Neural cell (in vitro differentiated cells): ENCODE measurements at regions not wholly inside any gene's neighbourhood (a gene's known extent, or its start where the extent isn't known, plus 50 kb on each side); places are given as distances from the start of the nearest gene placed in this dataset.
"Not testable (repeated sequence)": the region's sequence is repeated elsewhere in the genome, so short reads cannot be mapped to it uniquely, and the experiment has no call there.

Experiments used
- H2AFZ ChIP-seq: fragments of 200-600, 300-800 bp; sonication (generic), shearing (Covaris generic); 2 replicates; pipeline ENCODE4 v1.6.0; 2014; ENCODE audit warnings: low read depth, mild to moderate bottlenecking, antibody characterized with exemption, low read length, moderate library complexity
- H3F3A ChIP-seq: fragments of 200-600 bp; shearing (Covaris generic); 2 replicates; pipeline ENCODE4 v1.6.1; 2016; ENCODE audit warnings: mild to moderate bottlenecking, moderate library complexity, mixed read lengths, antibody characterized with exemption, low read length; ENCODE audit not compliant: insufficient read depth, poor library complexity, severe bottlenecking
- H3K27ac ChIP-seq: fragments of 200-600, 300-800 bp; sonication (generic), shearing (Covaris generic); 2 replicates; pipeline ENCODE4 v1.5.1; 2014; ENCODE audit warnings: mild to moderate bottlenecking, low read length, moderate library complexity
- H3K27me3 ChIP-seq: fragments of 300-800, 200-600 bp; sonication (generic), shearing (Covaris generic); 2 replicates; pipeline ENCODE4 v1.6.0; 2014; ENCODE audit warnings: mild to moderate bottlenecking, low read depth, low read length, moderate library complexity; ENCODE audit not compliant: insufficient read depth
- H3K36me3 ChIP-seq: fragments of 300-800, 200-600 bp; sonication (generic), shearing (Covaris generic); 2 replicates; pipeline ENCODE4 v1.5.1; 2014; ENCODE audit warnings: mild to moderate bottlenecking, antibody characterized with exemption, low read length, moderate library complexity; ENCODE audit not compliant: insufficient read depth
- H3K4me2 ChIP-seq: fragments of 300-800, 200-600 bp; sonication (generic), shearing (Covaris generic); 2 replicates; pipeline ENCODE4 v1.6.0; 2014; ENCODE audit warnings: mild to moderate bottlenecking, low read length
- H3K4me3 ChIP-seq: fragments of 300-800, 200-600 bp; sonication (generic), shearing (Covaris generic); 2 replicates; pipeline ENCODE4 v1.5.1; 2014; ENCODE audit warnings: mild to moderate bottlenecking, low read length, moderate library complexity
- H3K79me2 ChIP-seq: fragments of 200-600 bp; shearing (Covaris generic); replicated peaks from 2 replicates; pipeline ENCODE4 v1.6.0; 2014; ENCODE audit warnings: mild to moderate bottlenecking, low read length, moderate library complexity; ENCODE audit not compliant: insufficient read depth
- H3K9ac ChIP-seq: fragments of 300-800, 200-600 bp; sonication (generic), shearing (Covaris generic); 2 replicates; pipeline ENCODE4 v1.6.1; 2016; ENCODE audit warnings: mild to moderate bottlenecking, low read length, mixed read lengths
- H3K9me2 ChIP-seq: fragments of 200-600 bp; shearing (Covaris generic); 2 replicates; pipeline ENCODE4 v1.6.1; 2016; ENCODE audit warnings: mild to moderate bottlenecking, low read length, mixed read lengths; ENCODE audit not compliant: insufficient read depth
- H3K9me3 ChIP-seq: fragments of 200-600, 300-800 bp; sonication (generic), shearing (Covaris generic); 2 replicates; pipeline ENCODE4 v1.6.1; 2016; ENCODE audit warnings: mild to moderate bottlenecking, mixed run types, low read length, moderate library complexity, mixed read lengths
- H4K20me1 ChIP-seq: fragments of 200-600 bp; shearing (Covaris generic); 2 replicates; pipeline ENCODE4 v1.6.1; 2016; ENCODE audit warnings: mild to moderate bottlenecking, mixed run types; ENCODE audit not compliant: insufficient read depth
- CTCF ChIP-seq: fragments of 450-650 bp; IDR thresholded peaks from 2 replicates; pipeline ENCODE4 v1.5.1; 2014; ENCODE audit warnings: antibody characterized with exemption, mild to moderate bottlenecking, moderate library complexity; ENCODE audit not compliant: poor library complexity, severe bottlenecking
- EP300 ChIP-seq: fragments of 450-650 bp; conservative IDR thresholded peaks from 2 replicates; pipeline ENCODE4 v1.6.1; 2014; ENCODE audit warnings: antibody characterized with exemption, mild to moderate bottlenecking, moderate library complexity; ENCODE audit not compliant: poor library complexity, severe bottlenecking
- EZH2 ChIP-seq: fragments of 200-600, 300-800 bp; shearing (Covaris generic), sonication (generic); IDR thresholded peaks from 2 replicates; pipeline ENCODE4 v1.6.1; 2014; ENCODE audit warnings: antibody characterized with exemption, low read length, borderline replicate concordance, mild to moderate bottlenecking; ENCODE audit not compliant: insufficient read depth, poor library complexity, severe bottlenecking
- MXI1 ChIP-seq: fragments of 450-650 bp; conservative IDR thresholded peaks from 2 replicates; pipeline ENCODE4 v1.6.1; 2014; ENCODE audit warnings: antibody characterized with exemption, mild to moderate bottlenecking; ENCODE audit not compliant: poor library complexity, severe bottlenecking
- POLR2AphosphoS5 ChIP-seq: IDR thresholded peaks from 2 replicates; pipeline ENCODE4 v1.6.1; 2012
- RAD21 ChIP-seq: fragments of 450-650 bp; conservative IDR thresholded peaks from 2 replicates; pipeline ENCODE4 v1.6.1; 2014; ENCODE audit warnings: antibody characterized with exemption, mild to moderate bottlenecking, moderate library complexity
- REST ChIP-seq: IDR thresholded peaks from 2 replicates; pipeline ENCODE4 v1.6.1; 2012; ENCODE audit warnings: borderline replicate concordance
- SMC3 ChIP-seq: fragments of 450-650 bp; conservative IDR thresholded peaks from 2 replicates; pipeline ENCODE4 v1.6.1; 2014; ENCODE audit warnings: antibody characterized with exemption, mild to moderate bottlenecking, moderate library complexity; ENCODE audit not compliant: poor library complexity
- TAF1 ChIP-seq: IDR thresholded peaks from 2 replicates; pipeline ENCODE4 v1.6.1; 2012; ENCODE audit warnings: low read depth

- H3K9ac ChIP-seq, result no peak overlapping the region
- H3K9me2 ChIP-seq, result no peaks in the 10 kb centered on the region
- no peak overlapping the region for H3K27ac ChIP-seq
- no peaks in the 10 kb centered on the region for H3K79me2 ChIP-seq
- no peak overlapping the region for H2AFZ ChIP-seq
- no peaks in the 10 kb centered on the region for H3K36me3 ChIP-seq
- H4K20me1 ChIP-seq, result no peaks in the 10 kb centered on the region
- H3K9me3 ChIP-seq, result no peaks in the 10 kb centered on the region
- H3K4me2 ChIP-seq, result no peak overlapping the region
- no peaks in the 10 kb centered on the region for H3F3A ChIP-seq
- H3K27me3 ChIP-seq, result no peaks in the 10 kb centered on the region
- no peak overlapping the region for H3K4me3 ChIP-seq
- TF ChIP-seq POLR2AphosphoS5 (no peak), EZH2 (no peak), RAD21 (no peak), CTCF (no peak), REST (no peak), TAF1 (no peak), EP300 (no peak), MXI1 (no peak), SMC3 (no peak)
Measured at GRCh38 chrX:122272011-122272410, 912.1 kb upstream of the GRIA3 start.

- Histone ChIP-seq H2AFZ (no peak overlapping the region), H3K27me3 (no peaks in the 10 kb centered on the region), H3K36me3 (no peaks in the 10 kb centered on the region), H3K4me2 (no peak overlapping the region), H3K9me2 (no peaks in the 10 kb centered on the region), H3K9ac (no peak overlapping the region), H3K79me2 (no peaks in the 10 kb centered on the region), H3F3A (no peaks in the 10 kb centered on the region), H3K27ac (no peak overlapping the region), H4K20me1 (no peaks in the 10 kb centered on the region), H3K4me3 (no peak overlapping the region), H3K9me3 (no peaks in the 10 kb centered on the region)
- TF ChIP-seq EZH2 (no peak), MXI1 (no peak)
Measured at GRCh38 chrX:122279746-122280145, 904.3 kb upstream of the GRIA3 start.

- H3K36me3 ChIP-seq, H2AFZ ChIP-seq, H3K79me2 ChIP-seq, H3K9me3 ChIP-seq, H3K27me3 ChIP-seq, H3K9ac ChIP-seq, H3F3A ChIP-seq, H3K4me3 ChIP-seq, H3K27ac ChIP-seq, H3K9me2 ChIP-seq, H4K20me1 ChIP-seq, H3K4me2 ChIP-seq: not testable (repeated sequence)
Measured at GRCh38 chrX:122299822-122300221, 884.3 kb upstream of the GRIA3 start.
